GM21360 (cell line): ENCODE measurements at regions not wholly inside any gene's neighbourhood (a gene's known extent, or its start where the extent isn't known, plus 50 kb on each side); places are given as distances from the start of the nearest gene placed in this dataset.
"Not testable (repeated sequence)": the region's sequence is repeated elsewhere in the genome, so short reads cannot be mapped to it uniquely, and the experiment has no call there.

Experiments
- ATAC-seq: cut with Tn5 transposase; IDR thresholded peaks from one replicate; pipeline ENCODE4 v1.9.1; 2021; ENCODE audit warnings: mild to moderate bottlenecking, moderate library complexity; ENCODE audit not compliant: unreplicated experiment

- not testable (repeated sequence) for ATAC-seq
Observed at GRCh38 chr2:91603996-91604395, 2912.5 kb downstream of the RPIA start.

DNA sequence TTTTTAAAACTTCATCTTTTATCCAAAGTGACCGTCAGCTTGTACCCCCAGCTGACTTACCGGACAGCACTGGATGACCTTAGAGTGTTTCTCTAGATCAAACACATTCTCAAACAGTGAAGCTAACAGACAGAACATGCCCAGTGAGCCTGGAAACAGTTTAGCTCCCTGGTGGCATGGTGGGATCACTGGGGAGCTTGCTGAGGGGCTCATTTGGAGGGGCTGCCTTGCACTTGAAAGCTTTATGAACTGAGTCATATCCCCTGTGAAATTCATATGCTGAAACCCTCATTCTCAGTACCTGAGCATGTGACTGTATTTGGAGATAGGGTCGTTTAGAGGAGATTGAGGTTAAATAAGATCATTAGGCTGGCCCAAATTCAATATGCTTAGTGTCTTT is 2913.2 kb downstream of the RPIA start:
- ATAC-seq = not testable (repeated sequence)

GRCh38 chr2:91623739-91624138 is 2932.3 kb downstream of the RPIA start:
- ATAC-seq = not testable (repeated sequence)

DNA sequence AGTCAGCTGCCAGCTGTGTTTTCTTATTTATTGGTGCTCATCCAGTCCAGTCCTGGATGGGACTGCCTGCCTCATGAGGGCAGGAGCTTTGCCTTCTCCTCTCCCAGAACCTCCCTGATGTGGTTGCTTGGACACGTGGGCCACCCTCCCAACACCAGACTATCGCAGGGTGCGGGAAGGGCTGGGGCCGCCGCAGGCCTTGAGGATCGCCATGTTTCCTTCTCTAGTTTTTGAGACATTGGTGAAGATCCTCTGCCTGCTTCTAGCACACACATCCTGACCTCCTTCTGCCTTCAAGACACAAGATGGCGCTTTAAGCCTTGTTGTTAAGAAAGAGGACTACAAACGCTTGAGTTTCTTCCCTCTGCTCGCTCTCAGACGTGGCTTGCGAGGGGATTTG is 2937.0 kb downstream of the RPIA start:
- ATAC-seq = not testable (repeated sequence)

GRCh38 chr2:91657193-91657592 is 2965.7 kb downstream of the RPIA start:
- ATAC-seq = not testable (repeated sequence)

- ATAC-seq = not testable (repeated sequence)
Observed at GRCh38 chr2:91658336-91658735, 2966.9 kb downstream of the RPIA start.

DNA sequence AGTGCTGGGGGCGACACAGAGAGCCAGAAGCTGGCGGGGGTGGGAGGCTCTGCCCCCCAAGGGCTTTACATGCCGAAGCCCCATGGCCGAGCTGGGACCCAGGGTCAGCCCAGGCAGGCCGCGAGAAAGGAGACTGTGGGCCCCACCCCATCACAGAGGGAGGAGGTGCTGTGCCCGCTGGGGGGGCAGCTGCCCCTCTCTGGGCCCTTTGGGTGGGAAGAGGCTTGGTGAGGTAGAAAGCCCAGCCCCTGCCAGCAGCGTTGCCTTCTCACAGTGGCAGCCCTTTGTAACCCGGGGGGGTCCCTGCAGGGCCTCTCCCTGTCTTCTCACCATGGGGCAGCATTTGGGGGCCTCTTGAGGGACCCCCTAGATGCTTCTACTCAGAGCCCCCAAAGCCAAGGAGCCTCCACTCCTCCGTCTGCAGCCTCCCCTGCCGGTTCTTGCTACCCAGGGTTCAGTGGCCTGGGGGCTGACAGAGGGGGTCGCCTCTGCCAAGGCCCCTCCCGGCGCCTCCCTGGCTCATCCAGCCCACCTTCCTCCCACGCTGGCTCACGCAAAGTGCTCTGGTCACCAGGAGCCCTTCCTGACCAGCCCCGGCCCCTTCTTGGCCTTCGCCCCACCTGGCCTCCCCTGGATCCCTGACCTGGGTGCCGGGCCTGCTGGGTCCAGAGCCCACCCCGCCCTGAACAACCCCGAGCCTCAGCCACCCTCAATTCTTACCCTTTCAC is 2967.9 kb downstream of the RPIA start:
- not testable (repeated sequence) for ATAC-seq

DNA sequence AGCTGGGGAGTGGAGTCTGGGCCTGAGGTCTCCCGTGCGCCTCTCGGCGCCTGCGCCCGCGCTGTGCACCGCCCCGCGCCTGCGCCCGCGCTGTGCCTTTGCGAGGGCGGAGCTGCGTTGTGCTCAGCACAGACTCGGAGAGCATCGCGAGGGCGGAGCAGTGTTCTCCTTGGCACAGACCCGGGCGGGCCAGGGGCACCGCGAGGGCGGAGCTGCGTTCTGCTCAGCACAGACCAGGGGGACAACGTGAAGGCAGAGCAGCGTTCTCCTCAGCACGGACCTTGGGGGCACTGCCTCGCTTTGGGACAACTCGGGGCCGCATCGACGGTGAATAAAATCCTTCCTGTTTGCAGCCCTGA is 2968.4 kb downstream of the RPIA start:
- ATAC-seq = peak; percentile 100

DNA sequence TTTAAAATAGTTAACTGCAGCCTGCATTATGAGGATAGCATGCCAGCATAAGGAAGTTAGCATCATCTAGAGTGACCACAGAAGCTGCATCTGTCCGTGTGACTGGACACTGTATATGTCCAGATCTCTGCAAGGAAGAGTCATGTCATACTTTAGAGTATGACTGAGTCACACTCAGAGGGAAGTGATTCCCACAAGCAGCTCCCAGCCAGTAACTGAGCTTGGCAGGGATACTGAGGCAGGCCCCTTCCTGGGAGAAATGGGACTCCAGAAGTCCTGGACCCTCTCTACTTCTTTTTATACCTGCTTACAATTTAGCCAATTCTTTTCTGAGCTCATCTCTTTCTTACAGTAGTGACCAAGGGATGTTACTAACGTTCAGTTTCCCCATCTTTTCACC is 2975.9 kb downstream of the RPIA start:
- ATAC-seq = not testable (repeated sequence)

GRCh38 chr2:91685541-91685940 is 2994.1 kb downstream of the RPIA start:
- not testable (repeated sequence) for ATAC-seq

DNA sequence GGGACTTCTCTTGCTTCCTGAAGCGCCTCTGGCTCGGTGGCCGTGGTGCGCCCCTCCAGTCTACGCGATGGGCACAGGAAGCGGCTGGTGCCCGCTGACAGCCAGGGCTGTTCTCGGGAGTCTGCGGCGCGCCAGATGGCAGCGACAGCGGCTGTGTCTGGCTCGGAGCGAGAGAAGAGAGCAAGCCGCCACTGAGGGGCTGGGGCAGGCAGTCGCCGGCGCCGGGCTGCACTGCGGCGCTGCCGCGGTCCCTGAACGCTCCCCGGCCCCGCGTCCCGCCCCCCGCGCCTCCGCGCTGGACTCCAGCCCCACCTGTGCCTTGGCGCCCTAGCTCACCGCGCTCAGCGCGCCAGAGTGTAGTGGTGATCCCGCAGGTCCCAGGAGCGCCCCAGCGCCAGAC is 2994.6 kb downstream of the RPIA start:
- not testable (repeated sequence) for ATAC-seq
